K562 (cell line): ENCODE measurements at regions not wholly inside any gene's neighbourhood (a gene's known extent, or its start where the extent isn't known, plus 50 kb on each side); places are given as distances from the start of the nearest gene placed in this dataset.

Source experiments
- FOXK2 ChIP-seq, 2 experiments: fragments of 450-650 bp; IDR thresholded peaks in 1 of 2; conservative IDR thresholded peaks in 1 of 2; 2 replicates each; pipeline ENCODE4 v1.6.1; 2016; ENCODE audit warnings: low read depth in 2 of 2, mild to moderate bottlenecking in 1 of 2
- KDM4B ChIP-seq, 2 experiments: fragments of 450-650 bp in 1 of 2; sonication (generic) in 1 of 2; IDR thresholded peaks; 2 replicates each; pipeline ENCODE4 v1.6.1; 2016 to 2017; ENCODE audit warnings: borderline replicate concordance in 2 of 2, antibody characterized with exemption in 1 of 2, low read depth in 1 of 2, mild to moderate bottlenecking in 1 of 2
- RNF2 ChIP-seq: sonication (generic); IDR thresholded peaks from 2 replicates; pipeline ENCODE4 v1.6.1; 2016
- TAF1 ChIP-seq: IDR thresholded peaks from 2 replicates; pipeline ENCODE4 v1.6.1; 2011; ENCODE audit warnings: mild to moderate bottlenecking, low read length, moderate library complexity; ENCODE audit not compliant: insufficient read depth, control insufficient read depth, severe bottlenecking; ENCODE audit errors: extremely low read depth
- YBX1 ChIP-seq: fragments of 450-650 bp; IDR thresholded peaks from 2 replicates; pipeline ENCODE4 v1.7.1; 2016; ENCODE audit warnings: mild to moderate bottlenecking
- ZC3H11A ChIP-seq: IDR thresholded peaks from 2 replicates; pipeline ENCODE4 v1.6.1; 2012; ENCODE audit warnings: low read depth, low read length, improper control_type of control experiment

- TF ChIP-seq KDM4B (IDR thresholded peaks at IDR 0.05; ENCODE audit: borderline replicate concordance in 2 of 2, low read depth in 1 of 2) (no peak), FOXK2 (conservative IDR thresholded peaks at IDR 0.05 in 1 of 2, IDR thresholded peaks at IDR 0.05 in 1 of 2; ENCODE audit: low read depth in 2 of 2) (no peak), TAF1 (no peak), RNF2 (no peak), YBX1 (no peak), ZC3H11A (no peak)
These were observed 123.8 kb downstream of the CCDC71L start for GRCh38 chr7:106537119-106537518.
